SK-N-SH treated with all-trans-retinoic acid at 6 μM for 48 hours (cell line): ENCODE measurements at regions not wholly inside any gene's neighbourhood (a gene's known extent, or its start where the extent isn't known, plus 50 kb on each side); places are given as distances from the start of the nearest gene placed in this dataset.

ENCODE experiments used
- ATAC-seq: fragments of 200-7000 bp; cut with Tn5 transposase; 3 replicates; pipeline ENCODE4 v1.9.1; 2020; ENCODE audit warnings: mild to moderate bottlenecking, moderate library complexity
- BACH2 ChIP-seq: fragments of 250-450 bp; sonication (Bioruptor Pico); IDR thresholded peaks from 2 replicates; pipeline ENCODE4 v1.9.0; 2021; ENCODE audit warnings: mild to moderate bottlenecking, borderline replicate concordance
- CSDC2 ChIP-seq: fragments of 250-450 bp; sonication (Bioruptor Pico); IDR thresholded peaks from 2 replicates; pipeline ENCODE4 v1.5.0; 2020; ENCODE audit warnings: mild to moderate bottlenecking, moderate library complexity
- ESRRG ChIP-seq: fragments of 250-450 bp; sonication (Bioruptor Pico); IDR thresholded peaks from 2 replicates; pipeline ENCODE4 v1.6.1; 2021; ENCODE audit warnings: mild to moderate bottlenecking
- ISL1 ChIP-seq: fragments of 250-450 bp; sonication (Bioruptor Pico); IDR thresholded peaks from 2 replicates; pipeline ENCODE4 v2.1.2; 2022; ENCODE audit warnings: mild to moderate bottlenecking, moderate library complexity
- PPARA ChIP-seq: fragments of 250-450 bp; sonication (Bioruptor Pico); IDR thresholded peaks from 2 replicates; pipeline ENCODE4 v1.5.0; 2020; ENCODE audit warnings: mild to moderate bottlenecking, borderline replicate concordance
- RARB ChIP-seq: fragments of 250-450 bp; sonication (Bioruptor Pico); IDR thresholded peaks from 2 replicates; pipeline ENCODE4 v1.8.0; 2021; ENCODE audit warnings: mild to moderate bottlenecking, moderate library complexity
- SNAI2 ChIP-seq: fragments of 250-450 bp; sonication (Bioruptor Pico); IDR thresholded peaks from 2 replicates; pipeline ENCODE4 v1.5.0; 2020; ENCODE audit warnings: mild to moderate bottlenecking, moderate library complexity
- TCF4 ChIP-seq: fragments of 250-450 bp; sonication (Bioruptor Pico); IDR thresholded peaks from 2 replicates; pipeline ENCODE4 v1.8.0; 2021; ENCODE audit warnings: mild to moderate bottlenecking, moderate library complexity, borderline replicate concordance
- TOX ChIP-seq: fragments of 250-450 bp; sonication (Bioruptor Pico); IDR thresholded peaks from 2 replicates; pipeline ENCODE4 v1.8.0; 2021; ENCODE audit warnings: mild to moderate bottlenecking, moderate library complexity, borderline replicate concordance
- ZC3H10 ChIP-seq: fragments of 250-450 bp; sonication (Bioruptor Pico); IDR thresholded peaks from 2 replicates; pipeline ENCODE4 v1.5.1; 2021; ENCODE audit warnings: mild to moderate bottlenecking, moderate library complexity
- ZFP3 ChIP-seq: fragments of 250-450 bp; sonication (Bioruptor Pico); IDR thresholded peaks from 2 replicates; pipeline ENCODE4 v1.5.0; 2020; ENCODE audit warnings: mild to moderate bottlenecking, moderate library complexity
- ZFP30 ChIP-seq: fragments of 450-650 bp; formaldehyde crosslinking; IDR thresholded peaks from 2 replicates; pipeline ENCODE4 v1.5.0; 2022; ENCODE audit warnings: mild to moderate bottlenecking, moderate library complexity
- ZNF565 ChIP-seq: fragments of 450-650 bp; formaldehyde crosslinking; conservative IDR thresholded peaks from 2 replicates; pipeline ENCODE4 v1.5.0; 2020; ENCODE audit warnings: low read depth, mild to moderate bottlenecking, moderate library complexity
- ZNF70 ChIP-seq: fragments of 450-650 bp; formaldehyde crosslinking; IDR thresholded peaks from 2 replicates; pipeline ENCODE4 v1.5.0; 2020; ENCODE audit warnings: mild to moderate bottlenecking, moderate library complexity
- ZNF8 ChIP-seq: fragments of 450-650 bp; formaldehyde crosslinking; IDR thresholded peaks from 2 replicates; pipeline ENCODE4 v1.5.0; 2020; ENCODE audit warnings: mild to moderate bottlenecking, moderate library complexity
- TF ChIP-seq, protein P1 (sequence below): fragments of 250-450 bp; sonication (Bioruptor Pico); IDR thresholded peaks from 2 replicates; pipeline ENCODE4 v1.5.0; 2020; ENCODE audit warnings: mild to moderate bottlenecking, moderate library complexity
- TF ChIP-seq, protein P2 (sequence below): fragments of 250-450 bp; sonication (Bioruptor Pico); IDR thresholded peaks from 2 replicates; pipeline ENCODE4 v1.5.1; 2020; ENCODE audit warnings: low read depth, mild to moderate bottlenecking, moderate library complexity
- TF ChIP-seq, protein P3 (sequence below): fragments of 250-450 bp; sonication (Bioruptor Pico); IDR thresholded peaks from 2 replicates; pipeline ENCODE4 v1.8.0; 2020; ENCODE audit warnings: mild to moderate bottlenecking, moderate library complexity, borderline replicate concordance
- TF ChIP-seq, protein P4 (sequence below): fragments of 250-450 bp; sonication (Bioruptor Pico); IDR thresholded peaks from 2 replicates; pipeline ENCODE4 v1.5.1; 2021; ENCODE audit warnings: mild to moderate bottlenecking, moderate library complexity
- TF ChIP-seq, protein P5 (sequence below): fragments of 250-450 bp; sonication (Bioruptor Pico); IDR thresholded peaks from 2 replicates; pipeline ENCODE4 v1.8.0; 2021; ENCODE audit warnings: low read depth, mild to moderate bottlenecking, moderate library complexity, borderline replicate concordance

DNA sequence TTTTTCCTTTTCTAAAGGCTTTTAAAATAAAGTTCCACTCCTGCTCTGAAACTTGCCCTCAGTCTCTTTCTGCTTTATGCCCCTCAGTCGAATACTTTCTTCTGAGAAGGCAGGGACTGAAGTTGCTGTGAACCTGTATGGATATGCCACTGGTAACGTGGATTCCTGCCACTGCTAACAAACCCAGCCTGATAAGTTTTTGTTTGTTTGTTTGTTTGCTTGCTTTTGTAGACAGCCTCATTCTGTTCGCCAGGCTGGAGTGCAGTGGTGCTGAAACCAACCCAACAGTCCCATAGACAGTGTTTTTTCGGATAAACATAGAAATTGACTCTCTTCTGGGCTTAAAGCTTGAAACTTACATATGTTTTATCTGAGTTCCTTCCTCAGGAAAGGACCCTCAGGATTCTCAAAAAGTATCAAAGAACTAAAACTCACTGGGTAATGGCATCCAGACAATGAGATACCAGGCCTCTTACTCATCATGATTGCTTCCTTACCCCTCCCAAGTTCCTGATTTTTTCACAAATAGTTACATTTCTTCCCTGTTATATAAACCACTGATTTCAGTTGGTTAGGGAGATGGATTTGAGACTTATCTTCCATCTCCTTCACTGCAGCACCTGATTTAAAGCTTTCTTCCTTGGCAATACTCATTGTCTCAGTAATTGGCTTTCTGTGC, 273.6 kb downstream of the SDHAF3 start:
- no peak for ATAC-seq
- no peak for TF ChIP-seq ZFP30 (CRISPR knock-in tag)

DNA sequence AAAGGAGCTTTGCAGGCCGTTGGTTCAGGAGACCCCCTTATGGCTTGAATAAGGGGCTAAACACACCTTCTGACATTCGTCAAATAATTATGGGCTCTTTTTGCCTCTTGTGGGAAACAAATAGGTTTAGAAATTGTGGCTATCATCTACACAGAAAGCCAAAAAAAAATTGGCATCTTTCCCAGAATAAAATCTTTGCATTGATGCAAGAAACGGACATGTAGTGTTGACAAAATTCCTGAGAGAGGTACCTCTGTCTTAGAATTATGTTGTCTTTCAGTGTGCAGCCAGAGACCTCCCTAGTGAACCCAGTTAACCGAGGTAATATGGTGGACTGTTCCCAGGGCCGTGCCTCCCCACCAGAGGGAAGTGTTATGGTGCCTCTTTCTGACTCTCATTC, 283.9 kb downstream of the SDHAF3 start:
- no peak for TF ChIP-seq ZFP3 (CRISPR knock-in tag)
- TF ChIP-seq, all 23 proteins: peak for 0
- ATAC-seq, result no peak

DNA sequence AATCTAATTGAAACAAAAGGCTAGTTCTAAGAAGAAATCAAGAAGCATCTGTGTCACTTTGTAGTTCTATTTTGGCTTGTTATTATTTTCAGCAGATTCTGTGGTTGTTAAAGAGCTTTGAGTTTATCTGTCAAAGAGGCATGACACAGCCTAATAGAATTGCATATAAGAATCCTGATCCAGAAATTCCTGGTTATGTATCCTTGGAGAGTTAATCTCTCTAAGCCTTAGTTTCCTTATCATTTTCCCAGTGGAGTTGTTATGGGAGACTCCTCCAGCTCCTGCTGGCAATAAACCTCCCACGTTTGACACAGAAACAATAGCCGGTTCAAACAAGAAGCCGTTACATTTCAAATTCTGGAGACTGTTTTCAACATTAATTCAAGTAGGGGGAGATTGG, 288.3 kb downstream of the SDHAF3 start:
- TF ChIP-seq RARB (CRISPR knock-in tag) (no peak), SNAI2 (CRISPR knock-in tag) (no peak), ZFP3 (CRISPR knock-in tag) (no peak), ZFP30 (CRISPR knock-in tag) (no peak), TOX (CRISPR knock-in tag) (no peak), TCF4 (CRISPR knock-in tag) (no peak), CSDC2 (CRISPR knock-in tag) (no peak), ZNF8 (CRISPR knock-in tag) (no peak), PPARA (no peak), ZC3H10 (no peak), ESRRG (CRISPR knock-in tag) (no peak), ZNF70 (no peak)
- TF ChIP-seq, protein P1, sequence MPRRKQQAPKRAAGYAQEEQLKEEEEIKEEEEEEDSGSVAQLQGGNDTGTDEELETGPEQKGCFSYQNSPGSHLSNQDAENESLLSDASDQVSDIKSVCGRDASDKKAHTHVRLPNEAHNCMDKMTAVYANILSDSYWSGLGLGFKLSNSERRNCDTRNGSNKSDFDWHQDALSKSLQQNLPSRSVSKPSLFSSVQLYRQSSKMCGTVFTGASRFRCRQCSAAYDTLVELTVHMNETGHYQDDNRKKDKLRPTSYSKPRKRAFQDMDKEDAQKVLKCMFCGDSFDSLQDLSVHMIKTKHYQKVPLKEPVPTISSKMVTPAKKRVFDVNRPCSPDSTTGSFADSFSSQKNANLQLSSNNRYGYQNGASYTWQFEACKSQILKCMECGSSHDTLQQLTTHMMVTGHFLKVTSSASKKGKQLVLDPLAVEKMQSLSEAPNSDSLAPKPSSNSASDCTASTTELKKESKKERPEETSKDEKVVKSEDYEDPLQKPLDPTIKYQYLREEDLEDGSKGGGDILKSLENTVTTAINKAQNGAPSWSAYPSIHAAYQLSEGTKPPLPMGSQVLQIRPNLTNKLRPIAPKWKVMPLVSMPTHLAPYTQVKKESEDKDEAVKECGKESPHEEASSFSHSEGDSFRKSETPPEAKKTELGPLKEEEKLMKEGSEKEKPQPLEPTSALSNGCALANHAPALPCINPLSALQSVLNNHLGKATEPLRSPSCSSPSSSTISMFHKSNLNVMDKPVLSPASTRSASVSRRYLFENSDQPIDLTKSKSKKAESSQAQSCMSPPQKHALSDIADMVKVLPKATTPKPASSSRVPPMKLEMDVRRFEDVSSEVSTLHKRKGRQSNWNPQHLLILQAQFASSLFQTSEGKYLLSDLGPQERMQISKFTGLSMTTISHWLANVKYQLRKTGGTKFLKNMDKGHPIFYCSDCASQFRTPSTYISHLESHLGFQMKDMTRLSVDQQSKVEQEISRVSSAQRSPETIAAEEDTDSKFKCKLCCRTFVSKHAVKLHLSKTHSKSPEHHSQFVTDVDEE (CRISPR knock-in tag), result no peak
- TF ChIP-seq, protein P2, sequence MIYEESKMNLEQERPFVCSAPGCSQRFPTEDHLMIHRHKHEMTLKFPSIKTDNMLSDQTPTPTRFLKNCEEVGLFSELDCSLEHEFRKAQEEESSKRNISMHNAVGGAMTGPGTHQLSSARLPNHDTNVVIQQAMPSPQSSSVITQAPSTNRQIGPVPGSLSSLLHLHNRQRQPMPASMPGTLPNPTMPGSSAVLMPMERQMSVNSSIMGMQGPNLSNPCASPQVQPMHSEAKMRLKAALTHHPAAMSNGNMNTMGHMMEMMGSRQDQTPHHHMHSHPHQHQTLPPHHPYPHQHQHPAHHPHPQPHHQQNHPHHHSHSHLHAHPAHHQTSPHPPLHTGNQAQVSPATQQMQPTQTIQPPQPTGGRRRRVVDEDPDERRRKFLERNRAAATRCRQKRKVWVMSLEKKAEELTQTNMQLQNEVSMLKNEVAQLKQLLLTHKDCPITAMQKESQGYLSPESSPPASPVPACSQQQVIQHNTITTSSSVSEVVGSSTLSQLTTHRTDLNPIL (CRISPR knock-in tag), result no peak
- TF ChIP-seq, protein P3, sequence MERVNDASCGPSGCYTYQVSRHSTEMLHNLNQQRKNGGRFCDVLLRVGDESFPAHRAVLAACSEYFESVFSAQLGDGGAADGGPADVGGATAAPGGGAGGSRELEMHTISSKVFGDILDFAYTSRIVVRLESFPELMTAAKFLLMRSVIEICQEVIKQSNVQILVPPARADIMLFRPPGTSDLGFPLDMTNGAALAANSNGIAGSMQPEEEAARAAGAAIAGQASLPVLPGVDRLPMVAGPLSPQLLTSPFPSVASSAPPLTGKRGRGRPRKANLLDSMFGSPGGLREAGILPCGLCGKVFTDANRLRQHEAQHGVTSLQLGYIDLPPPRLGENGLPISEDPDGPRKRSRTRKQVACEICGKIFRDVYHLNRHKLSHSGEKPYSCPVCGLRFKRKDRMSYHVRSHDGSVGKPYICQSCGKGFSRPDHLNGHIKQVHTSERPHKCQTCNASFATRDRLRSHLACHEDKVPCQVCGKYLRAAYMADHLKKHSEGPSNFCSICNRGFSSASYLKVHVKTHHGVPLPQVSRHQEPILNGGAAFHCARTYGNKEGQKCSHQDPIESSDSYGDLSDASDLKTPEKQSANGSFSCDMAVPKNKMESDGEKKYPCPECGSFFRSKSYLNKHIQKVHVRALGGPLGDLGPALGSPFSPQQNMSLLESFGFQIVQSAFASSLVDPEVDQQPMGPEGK (CRISPR knock-in tag), result no peak
- TF ChIP-seq, protein P4, sequence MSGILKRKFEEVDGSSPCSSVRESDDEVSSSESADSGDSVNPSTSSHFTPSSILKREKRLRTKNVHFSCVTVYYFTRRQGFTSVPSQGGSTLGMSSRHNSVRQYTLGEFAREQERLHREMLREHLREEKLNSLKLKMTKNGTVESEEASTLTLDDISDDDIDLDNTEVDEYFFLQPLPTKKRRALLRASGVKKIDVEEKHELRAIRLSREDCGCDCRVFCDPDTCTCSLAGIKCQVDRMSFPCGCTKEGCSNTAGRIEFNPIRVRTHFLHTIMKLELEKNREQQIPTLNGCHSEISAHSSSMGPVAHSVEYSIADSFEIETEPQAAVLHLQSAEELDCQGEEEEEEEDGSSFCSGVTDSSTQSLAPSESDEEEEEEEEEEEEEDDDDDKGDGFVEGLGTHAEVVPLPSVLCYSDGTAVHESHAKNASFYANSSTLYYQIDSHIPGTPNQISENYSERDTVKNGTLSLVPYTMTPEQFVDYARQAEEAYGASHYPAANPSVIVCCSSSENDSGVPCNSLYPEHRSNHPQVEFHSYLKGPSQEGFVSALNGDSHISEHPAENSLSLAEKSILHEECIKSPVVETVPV, result no peak
- no peak for ATAC-seq

DNA sequence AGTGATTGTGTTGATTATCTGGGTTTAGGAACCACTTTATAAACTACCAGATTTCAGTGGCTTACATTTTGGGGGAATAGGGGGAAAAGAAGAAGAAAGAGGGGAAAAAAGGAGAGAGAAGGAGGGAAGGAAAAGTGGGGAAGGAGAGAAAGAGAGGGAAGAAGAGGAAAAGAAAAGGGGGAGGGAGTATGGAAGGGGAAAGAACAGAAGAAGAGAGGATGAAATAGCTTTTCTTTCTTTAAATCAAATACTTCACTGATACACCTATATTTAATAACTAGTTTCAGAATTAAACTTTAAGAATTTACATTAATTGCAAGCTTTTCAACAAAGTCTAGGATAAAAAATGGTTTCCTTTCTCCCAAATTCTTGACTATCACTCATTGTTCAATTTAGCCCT, 289.6 kb downstream of the SDHAF3 start:
- TF ChIP-seq ZNF565 (no peak), RARB (CRISPR knock-in tag) (no peak)
- ATAC-seq, result no peak

DNA sequence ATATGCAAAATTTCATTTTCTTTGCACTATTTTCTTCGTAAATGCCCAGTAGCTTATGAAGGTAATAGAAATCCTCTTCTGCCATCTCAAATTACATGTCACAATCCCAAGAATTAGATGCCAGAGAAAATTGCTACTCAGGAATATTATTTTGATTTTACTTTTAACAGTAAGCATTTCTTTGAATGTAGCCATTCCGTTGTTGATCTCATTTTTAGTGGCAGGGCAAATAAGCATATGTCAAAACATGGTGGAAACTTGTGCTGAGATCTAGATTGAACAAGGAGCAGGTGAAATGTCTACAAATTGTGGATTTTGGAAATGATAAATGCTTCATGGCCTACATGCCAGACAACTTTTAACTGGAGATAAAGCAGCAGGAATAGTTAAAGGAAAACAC, 291.8 kb downstream of the SDHAF3 start:
- ATAC-seq, result no peak
- TF ChIP-seq CSDC2 (CRISPR knock-in tag) (no peak), TCF4 (CRISPR knock-in tag) (no peak), ZNF8 (CRISPR knock-in tag) (no peak), SNAI2 (CRISPR knock-in tag) (no peak), ZFP3 (CRISPR knock-in tag) (no peak), TOX (CRISPR knock-in tag) (no peak), BACH2 (no peak), ISL1 (CRISPR knock-in tag) (no peak)
- TF ChIP-seq, protein P5, sequence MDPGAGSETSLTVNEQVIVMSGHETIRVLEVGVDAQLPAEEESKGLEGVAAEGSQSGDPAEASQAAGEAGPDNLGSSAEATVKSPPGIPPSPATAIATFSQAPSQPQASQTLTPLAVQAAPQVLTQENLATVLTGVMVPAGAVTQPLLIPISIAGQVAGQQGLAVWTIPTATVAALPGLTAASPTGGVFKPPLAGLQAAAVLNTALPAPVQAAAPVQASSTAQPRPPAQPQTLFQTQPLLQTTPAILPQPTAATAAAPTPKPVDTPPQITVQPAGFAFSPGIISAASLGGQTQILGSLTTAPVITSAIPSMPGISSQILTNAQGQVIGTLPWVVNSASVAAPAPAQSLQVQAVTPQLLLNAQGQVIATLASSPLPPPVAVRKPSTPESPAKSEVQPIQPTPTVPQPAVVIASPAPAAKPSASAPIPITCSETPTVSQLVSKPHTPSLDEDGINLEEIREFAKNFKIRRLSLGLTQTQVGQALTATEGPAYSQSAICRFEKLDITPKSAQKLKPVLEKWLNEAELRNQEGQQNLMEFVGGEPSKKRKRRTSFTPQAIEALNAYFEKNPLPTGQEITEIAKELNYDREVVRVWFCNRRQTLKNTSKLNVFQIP, result no peak
- TF ChIP-seq, protein P4, result no peak
- TF ChIP-seq, protein P3 (CRISPR knock-in tag), result no peak
- TF ChIP-seq, protein P2 (CRISPR knock-in tag), result no peak
